GM12873 (cell line): ENCODE measurements at regions not wholly inside any gene's neighbourhood (a gene's known extent, or its start where the extent isn't known, plus 50 kb on each side); places are given as distances from the start of the nearest gene placed in this dataset.

ENCODE experiments used
- TF ChIP-seq, protein P1 (sequence below): IDR thresholded peaks from 2 replicates; pipeline ENCODE4 v1.5.1; 2012; ENCODE audit warnings: low read depth, mild to moderate bottlenecking, moderate library complexity, low read length, control low read depth; ENCODE audit not compliant: insufficient read depth; ENCODE audit errors: missing control alignments

DNA sequence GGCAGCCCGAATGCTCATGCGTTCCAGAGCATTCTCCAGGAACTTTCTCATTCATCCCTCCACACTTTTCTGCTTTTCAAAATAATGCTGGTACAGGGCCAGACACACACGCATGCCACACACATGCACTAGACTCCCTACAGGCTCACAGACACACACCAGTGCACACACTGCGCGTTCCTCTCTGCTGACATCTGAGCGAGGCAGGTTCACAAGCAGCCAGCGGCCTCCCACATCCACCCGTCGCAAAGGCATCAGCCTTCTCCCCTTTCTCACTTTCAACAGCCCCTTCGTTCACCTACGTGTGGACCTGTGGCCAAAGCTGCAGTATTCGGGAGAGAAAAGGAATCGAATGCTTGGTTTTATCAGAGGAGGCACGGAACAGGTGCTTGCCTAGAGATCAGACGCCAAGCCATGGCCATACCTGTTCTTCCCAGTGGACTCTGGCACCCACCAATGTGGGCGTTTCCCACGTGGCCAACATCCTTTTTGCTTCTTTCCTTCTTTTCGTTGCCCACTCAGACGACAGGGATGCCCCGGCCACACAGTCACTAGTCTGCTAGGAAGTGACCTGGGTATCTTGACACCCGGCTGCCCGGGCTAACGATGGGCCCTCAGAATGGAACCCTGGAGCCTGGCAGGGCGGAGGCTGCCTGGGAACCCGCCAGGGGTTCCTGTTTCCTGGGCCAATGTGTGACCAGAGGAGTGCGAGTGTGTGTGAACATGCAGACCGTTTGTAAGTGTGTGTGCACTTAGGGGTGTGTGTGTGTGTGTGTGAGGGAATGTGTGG lies 85.8 kb upstream of the ID2 start:
- TF ChIP-seq, protein P1, sequence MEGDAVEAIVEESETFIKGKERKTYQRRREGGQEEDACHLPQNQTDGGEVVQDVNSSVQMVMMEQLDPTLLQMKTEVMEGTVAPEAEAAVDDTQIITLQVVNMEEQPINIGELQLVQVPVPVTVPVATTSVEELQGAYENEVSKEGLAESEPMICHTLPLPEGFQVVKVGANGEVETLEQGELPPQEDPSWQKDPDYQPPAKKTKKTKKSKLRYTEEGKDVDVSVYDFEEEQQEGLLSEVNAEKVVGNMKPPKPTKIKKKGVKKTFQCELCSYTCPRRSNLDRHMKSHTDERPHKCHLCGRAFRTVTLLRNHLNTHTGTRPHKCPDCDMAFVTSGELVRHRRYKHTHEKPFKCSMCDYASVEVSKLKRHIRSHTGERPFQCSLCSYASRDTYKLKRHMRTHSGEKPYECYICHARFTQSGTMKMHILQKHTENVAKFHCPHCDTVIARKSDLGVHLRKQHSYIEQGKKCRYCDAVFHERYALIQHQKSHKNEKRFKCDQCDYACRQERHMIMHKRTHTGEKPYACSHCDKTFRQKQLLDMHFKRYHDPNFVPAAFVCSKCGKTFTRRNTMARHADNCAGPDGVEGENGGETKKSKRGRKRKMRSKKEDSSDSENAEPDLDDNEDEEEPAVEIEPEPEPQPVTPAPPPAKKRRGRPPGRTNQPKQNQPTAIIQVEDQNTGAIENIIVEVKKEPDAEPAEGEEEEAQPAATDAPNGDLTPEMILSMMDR: no peak

DNA sequence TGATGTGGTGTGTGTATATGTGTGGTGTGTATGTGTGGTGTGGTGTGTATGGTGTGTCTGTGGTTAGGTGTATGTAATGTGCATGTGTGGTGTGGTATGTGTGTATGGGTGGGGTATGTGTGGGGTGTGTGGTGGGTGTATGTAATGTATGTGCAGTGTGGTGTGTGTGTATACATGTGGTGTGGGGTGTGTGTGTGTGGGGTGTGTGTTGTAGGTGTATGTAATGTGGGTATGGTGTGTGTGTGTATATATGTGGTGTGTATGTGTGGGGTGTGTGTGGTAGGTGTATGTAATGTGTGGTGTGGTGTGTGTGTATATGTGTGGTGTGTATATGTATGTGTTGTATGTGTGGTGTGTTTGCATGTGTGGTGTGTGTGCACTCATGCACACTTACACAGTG lies 84.8 kb upstream of the ID2 start:
- TF ChIP-seq, protein P1: no peak

DNA sequence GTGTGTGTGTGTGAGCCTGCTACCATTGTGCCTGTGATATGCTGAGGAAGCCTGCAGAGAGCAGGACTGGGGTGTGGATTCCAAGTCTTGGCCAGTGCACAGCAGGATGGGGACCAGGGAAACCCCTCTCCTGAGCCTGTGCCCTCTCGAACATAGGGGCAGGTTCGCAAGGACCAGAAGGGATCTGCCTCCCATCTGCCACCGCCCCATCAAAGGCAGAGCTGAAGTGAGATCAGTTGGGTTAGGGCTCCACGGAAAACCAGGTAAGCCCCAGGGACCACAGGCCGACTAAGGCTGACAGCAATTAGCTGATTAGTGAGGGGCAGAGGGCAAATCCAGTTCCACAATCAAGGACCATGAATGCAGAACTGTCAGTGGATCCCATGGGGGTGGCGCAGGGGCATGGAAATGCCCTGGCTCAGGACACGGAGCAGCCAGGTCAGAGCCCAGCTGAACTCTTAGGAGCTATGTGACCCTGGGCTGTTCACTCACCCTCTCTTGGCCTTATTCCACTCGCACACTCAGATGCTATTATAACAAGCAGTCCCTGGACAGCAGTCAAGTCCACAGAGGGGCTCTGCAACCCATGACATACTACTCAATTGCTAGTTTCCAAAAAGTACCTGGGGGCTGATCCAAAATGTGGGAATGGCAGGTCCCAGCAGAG lies 84.2 kb upstream of the ID2 start:
- TF ChIP-seq, protein P1: no peak

DNA sequence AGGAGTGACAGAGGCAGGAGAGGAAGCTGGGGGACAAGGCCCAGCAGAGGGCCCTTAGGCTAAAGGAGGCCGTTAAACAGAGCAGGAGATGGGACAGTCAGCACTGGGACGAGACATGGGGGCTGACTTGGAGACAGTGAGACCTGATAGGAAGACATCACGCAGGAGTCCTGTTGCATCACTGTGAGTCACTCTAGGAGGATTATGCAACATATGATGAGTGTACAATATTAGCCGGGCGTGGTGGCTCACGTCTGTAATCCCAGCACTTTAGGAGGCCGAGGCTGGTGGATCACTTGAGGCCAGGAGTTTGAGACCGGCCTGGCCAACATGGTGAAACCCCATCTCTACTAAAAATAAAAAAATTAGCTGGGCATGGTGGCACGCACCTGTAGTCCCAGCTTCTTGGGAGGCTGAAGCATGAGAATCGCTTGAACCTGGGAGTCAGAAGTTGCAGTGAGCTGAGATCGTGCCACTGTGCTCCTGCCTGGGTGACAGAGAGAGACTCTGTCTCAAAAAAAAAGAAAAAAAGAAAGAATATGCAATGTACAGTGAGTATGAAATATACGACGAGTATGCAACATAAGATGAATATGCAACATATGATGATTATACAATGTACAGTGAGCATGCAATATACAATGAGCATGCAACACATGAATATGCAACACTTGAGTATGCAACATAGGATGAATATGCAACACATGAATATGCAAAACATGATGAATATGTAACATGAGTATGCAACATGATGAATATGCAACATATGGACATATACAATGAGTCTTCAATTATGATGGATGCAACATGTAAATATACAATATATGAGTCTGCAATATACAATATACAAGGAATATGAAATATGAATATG lies 83.3 kb upstream of the ID2 start:
- TF ChIP-seq, protein P1: no peak

DNA sequence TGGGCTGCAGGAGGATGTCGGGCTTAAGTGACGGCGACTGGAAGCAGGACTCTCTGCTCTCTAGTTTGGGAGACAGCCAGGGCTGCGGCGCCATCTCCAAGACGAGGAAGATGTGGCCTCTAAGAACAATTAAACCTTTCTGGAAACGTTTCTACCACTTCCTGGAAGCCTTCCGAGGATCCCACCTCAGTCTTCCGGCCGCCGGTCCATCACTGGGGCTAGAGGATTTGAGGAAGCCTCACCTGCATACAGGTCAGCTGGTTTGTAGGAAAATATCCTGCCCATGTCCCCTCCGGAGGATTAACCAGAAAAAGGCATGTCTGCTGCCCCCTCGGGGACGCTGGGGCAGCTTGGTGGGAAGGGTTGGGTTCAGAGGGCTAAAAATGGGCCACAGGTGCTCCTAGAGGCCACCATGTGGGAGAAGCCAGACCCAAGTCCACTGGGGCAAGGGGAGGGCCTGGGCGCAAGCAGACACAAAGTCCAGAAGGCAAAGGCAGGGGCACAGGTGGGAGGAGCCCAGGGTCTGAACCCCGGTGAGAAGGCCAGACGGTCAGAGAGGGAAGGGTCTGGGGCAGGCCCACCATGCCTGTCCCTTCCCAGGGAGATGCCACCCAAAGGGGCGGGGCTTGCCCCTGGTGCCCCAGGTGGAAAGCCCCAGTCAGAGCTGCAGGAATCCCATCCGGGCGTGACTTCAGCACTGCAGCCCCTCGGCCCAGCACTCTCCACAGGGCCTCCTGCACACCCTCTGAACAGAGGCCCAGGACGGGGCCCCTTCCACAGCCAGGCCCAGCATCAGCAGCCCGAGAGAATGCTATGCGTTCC lies 82.2 kb upstream of the ID2 start:
- TF ChIP-seq, protein P1: no peak

DNA sequence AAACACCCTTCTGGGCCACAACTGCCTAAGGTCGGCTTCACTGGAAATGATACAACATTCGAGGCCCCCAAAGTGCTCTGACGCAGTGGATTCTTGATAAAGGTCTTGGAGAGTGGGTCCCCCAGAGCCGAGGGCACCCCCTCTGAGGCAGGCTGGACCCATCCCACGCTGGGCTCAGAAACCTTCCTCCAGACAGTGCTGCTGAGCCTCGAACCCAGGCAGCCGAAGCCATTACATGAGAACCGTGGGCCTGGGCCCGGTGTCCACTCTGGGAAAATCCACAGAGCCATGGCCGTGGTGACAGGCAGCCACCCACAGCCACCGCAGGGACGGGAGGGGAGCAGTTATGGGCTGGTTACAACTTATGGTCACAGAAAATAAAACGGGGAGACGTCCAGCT lies 81.4 kb upstream of the ID2 start:
- TF ChIP-seq, protein P1: no peak
